ENCODE measurements at regions not wholly inside any gene's neighbourhood (a gene's known extent, or its start where the extent isn't known, plus 50 kb on each side); places are given as distances from the start of the nearest gene placed in this dataset.

DNA sequence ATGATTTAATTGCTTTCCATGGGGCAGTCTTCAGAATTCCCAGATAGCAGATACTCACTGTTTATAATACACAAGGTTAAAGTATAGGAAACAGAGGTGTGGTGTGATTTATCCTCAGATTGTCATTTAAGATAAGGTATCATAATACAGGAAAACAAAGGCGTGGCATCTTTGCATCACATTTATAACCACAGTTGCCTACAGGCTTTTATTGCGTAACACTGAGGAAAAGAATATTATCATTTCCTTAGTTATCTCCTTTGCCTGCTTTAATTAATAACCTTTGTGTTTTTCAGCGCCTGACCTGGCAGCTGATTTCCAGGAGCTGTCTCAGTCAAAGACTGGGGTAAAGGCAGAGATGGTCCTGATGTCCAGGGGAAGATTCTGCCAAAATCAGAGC lies 68.8 kb downstream of the SSX7 start:
- no peak overlapping the region for H3K4me3 ChIP-seq
- no peak overlapping the region for H3K27ac ChIP-seq
- intact Hi-C loops (cut with DNase I), result no loop called here
- no peaks in the 10 kb centered on the region for H3K36me3 ChIP-seq
- no peak for FAIRE-seq
- ATAC-seq, result no peak
- TF ChIP-seq, protein P1, sequence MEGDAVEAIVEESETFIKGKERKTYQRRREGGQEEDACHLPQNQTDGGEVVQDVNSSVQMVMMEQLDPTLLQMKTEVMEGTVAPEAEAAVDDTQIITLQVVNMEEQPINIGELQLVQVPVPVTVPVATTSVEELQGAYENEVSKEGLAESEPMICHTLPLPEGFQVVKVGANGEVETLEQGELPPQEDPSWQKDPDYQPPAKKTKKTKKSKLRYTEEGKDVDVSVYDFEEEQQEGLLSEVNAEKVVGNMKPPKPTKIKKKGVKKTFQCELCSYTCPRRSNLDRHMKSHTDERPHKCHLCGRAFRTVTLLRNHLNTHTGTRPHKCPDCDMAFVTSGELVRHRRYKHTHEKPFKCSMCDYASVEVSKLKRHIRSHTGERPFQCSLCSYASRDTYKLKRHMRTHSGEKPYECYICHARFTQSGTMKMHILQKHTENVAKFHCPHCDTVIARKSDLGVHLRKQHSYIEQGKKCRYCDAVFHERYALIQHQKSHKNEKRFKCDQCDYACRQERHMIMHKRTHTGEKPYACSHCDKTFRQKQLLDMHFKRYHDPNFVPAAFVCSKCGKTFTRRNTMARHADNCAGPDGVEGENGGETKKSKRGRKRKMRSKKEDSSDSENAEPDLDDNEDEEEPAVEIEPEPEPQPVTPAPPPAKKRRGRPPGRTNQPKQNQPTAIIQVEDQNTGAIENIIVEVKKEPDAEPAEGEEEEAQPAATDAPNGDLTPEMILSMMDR (IDR thresholded peaks at IDR 0.05), result no peak
- WGBS, 2 donors, result 45 to 48% methylated on average over 3 of the region's 3 CpGs
- H3K27me3 ChIP-seq, result peaks cover 0 to 22% (median 1%) of the 10 kb centered on the region in 4 donors
- DNase-seq, result no peak
- no peaks in the 10 kb centered on the region for H3K9me3 ChIP-seq
- no peaks in the 10 kb centered on the region for H3K4me1 ChIP-seq

DNA sequence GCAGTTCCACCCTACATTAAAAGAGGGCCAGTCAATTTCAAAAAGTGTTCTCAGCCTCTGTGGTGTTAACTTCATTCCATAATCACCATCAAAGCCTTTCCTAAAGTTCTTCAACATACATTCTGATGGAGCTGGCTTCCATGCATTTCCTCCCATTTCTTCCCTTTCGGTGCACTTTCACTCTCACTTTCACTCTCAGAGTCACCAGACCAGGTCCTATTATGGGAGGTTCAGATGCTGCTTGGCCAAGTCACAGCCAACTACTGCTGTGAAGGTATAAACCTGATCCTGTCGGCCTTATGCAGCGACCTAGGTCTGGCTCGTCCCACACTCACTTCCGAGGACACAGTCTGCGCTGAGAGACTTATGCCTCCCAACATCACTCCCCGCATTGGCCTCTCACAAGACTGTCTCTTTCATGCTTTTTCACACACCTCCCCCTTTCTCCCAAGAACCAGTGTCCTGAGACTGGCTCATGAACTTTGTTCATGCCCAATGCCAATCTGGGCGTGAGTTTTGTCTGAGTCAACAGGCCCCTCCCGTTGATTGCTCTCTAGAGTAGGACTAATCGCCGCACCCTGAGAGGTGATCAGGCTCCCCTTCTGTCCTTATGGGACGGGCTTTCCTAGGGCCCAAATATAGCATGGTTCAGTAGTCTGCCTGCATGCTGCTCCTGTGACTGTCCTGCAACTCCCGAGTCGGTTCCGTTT lies 60.8 kb upstream of the XAGE1B start:
- no peaks in the 10 kb centered on the region for H3K4me1 ChIP-seq
- peaks cover 0 to 19% (median 0%) of the 10 kb centered on the region in 4 donors for H3K27me3 ChIP-seq
- H3K4me3 ChIP-seq, result no peak overlapping the region
- 78 to 83% methylated on average over 15 of the region's 15 CpGs for WGBS, 2 donors
- no peak for ATAC-seq
- DNase-seq, result no peak
- TF ChIP-seq, protein P1 (IDR thresholded peaks at IDR 0.05), result no peak
- intact Hi-C loops (cut with DNase I), result no loop called here
- no peak for FAIRE-seq
- H3K27ac ChIP-seq, result no peak overlapping the region
- no peaks in the 10 kb centered on the region for H3K9me3 ChIP-seq
- no peaks in the 10 kb centered on the region for H3K36me3 ChIP-seq

DNA sequence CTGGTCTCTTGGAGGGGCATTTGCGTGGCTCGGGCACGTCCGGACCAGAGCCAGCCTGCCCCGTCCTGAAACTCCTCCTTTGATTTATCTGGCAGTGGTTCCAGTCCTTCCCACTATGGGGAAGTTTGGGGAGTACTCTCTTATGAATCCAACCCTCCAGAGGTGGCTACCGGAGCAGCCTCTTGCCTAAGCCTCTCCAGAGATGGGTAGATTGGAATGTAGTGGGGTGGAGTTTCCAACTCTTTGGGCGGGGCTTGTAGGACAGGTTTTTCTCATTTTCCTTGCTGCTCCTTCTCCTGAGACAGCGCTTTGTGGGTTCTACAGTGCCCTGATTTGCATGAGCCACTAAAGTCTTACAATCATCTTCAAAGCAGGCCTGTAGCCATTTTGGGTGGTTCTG lies 60.1 kb upstream of the XAGE1B start:
- peaks cover 0 to 17% (median 0%) of the 10 kb centered on the region in 4 donors for H3K27me3 ChIP-seq
- intact Hi-C loops (cut with DNase I), result no loop called here
- no peak overlapping the region for H3K4me3 ChIP-seq
- no peak for FAIRE-seq
- no peak for DNase-seq
- no peak for ATAC-seq
- TF ChIP-seq, protein P1 (IDR thresholded peaks at IDR 0.05), result no peak
- H3K4me1 ChIP-seq, result no peaks in the 10 kb centered on the region
- no peak overlapping the region for H3K27ac ChIP-seq
- H3K36me3 ChIP-seq, result no peaks in the 10 kb centered on the region
- no peaks in the 10 kb centered on the region for H3K9me3 ChIP-seq
- WGBS, 2 donors, result 74 to 85% methylated on average over 8 of the region's 8 CpGs

DNA sequence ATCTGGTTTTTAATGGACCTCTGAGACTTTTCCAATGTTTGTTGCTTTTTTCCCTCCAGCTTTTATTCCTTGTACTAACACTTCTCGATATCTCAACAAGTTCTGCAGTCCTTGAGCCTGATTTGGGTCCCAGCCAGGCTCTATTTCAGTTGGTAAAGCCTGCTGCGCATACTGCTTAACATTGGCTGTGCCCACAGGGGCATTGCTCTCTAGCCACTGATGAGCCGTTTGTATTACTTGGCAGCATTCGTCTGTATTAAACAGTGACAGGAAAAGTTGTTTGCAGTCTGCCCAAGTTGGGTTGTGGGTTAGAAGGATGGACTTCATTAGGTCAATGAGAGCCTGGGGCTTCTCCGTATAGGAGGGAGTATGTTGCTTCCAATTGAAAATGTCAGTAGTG lies 59.6 kb upstream of the XAGE1B start:
- Histone ChIP-seq H3K27me3 (peaks cover 0 to 12% (median 0%) of the 10 kb centered on the region in 4 donors), H3K4me3 (no peak overlapping the region), H3K27ac (no peak overlapping the region), H3K9me3 (no peaks in the 10 kb centered on the region), H3K36me3 (no peaks in the 10 kb centered on the region), H3K4me1 (no peaks in the 10 kb centered on the region)
- intact Hi-C loops (cut with DNase I), result no loop called here
- DNase-seq (no peak), FAIRE-seq (no peak), ATAC-seq (no peak)
- TF ChIP-seq, protein P1 (IDR thresholded peaks at IDR 0.05), result no peak
- WGBS, 2 donors, result 54 to 59% methylated on average over 5 of the region's 5 CpGs

Data from pancreas (tissue), 10 donors.